SKM-1 treated with dmso at 0.1 percent for 144 hours (cell line): ENCODE measurements at regions not wholly inside any gene's neighbourhood (a gene's known extent, or its start where the extent isn't known, plus 50 kb on each side); places are given as distances from the start of the nearest gene placed in this dataset.

Experiments
- DNase-seq: peaks from one replicate; lab custom pipeline; 2025; ENCODE audit not compliant: unreplicated experiment; lab: John Stamatoyannopoulos, UW

GRCh38 chr16:49026566-49027181, 255.0 kb downstream of the CBLN1 start:
- DNase-seq, result no peak

- DNase-seq, result no peak
These were observed 256.7 kb downstream of the CBLN1 start for GRCh38 chr16:49024896-49025295.

- DNase-seq, result no peak
These were observed 257.6 kb downstream of the CBLN1 start for GRCh38 chr16:49024016-49024415.

GRCh38 chr16:49023050-49023449, 258.6 kb downstream of the CBLN1 start:
- no peak for DNase-seq

- no peak for DNase-seq
These were observed 259.2 kb downstream of the CBLN1 start for GRCh38 chr16:49022351-49022963.

- no peak for DNase-seq
These were observed 260.5 kb downstream of the CBLN1 start for GRCh38 chr16:49021136-49021535.

GRCh38 chr16:49020436-49020835, 261.2 kb downstream of the CBLN1 start:
- no peak for DNase-seq

GRCh38 chr16:49019831-49020230, 261.8 kb downstream of the CBLN1 start:
- no peak for DNase-seq

GRCh38 chr16:49019081-49019633, 262.5 kb downstream of the CBLN1 start:
- DNase-seq, result no peak

- DNase-seq, result no peak
These were observed 263.2 kb downstream of the CBLN1 start for GRCh38 chr16:49018259-49018931.

- no peak for DNase-seq
These were observed 264.1 kb downstream of the CBLN1 start for GRCh38 chr16:49017501-49017900.

GRCh38 chr16:49016461-49016860, 265.2 kb downstream of the CBLN1 start:
- DNase-seq, result no peak

GRCh38 chr16:49015225-49015592, 266.4 kb downstream of the CBLN1 start:
- no peak for DNase-seq

GRCh38 chr16:49014277-49015224, 267.1 kb downstream of the CBLN1 start:
- DNase-seq, result no peak

- no peak for DNase-seq
These were observed 267.9 kb downstream of the CBLN1 start for GRCh38 chr16:49013727-49014080.

- no peak for DNase-seq
These were observed 268.5 kb downstream of the CBLN1 start for GRCh38 chr16:49012961-49013726.

- DNase-seq, result no peak
These were observed 269.7 kb downstream of the CBLN1 start for GRCh38 chr16:49011901-49012300.

GRCh38 chr16:49010879-49011278, 270.8 kb downstream of the CBLN1 start:
- no peak for DNase-seq

- DNase-seq, result no peak
These were observed 271.2 kb downstream of the CBLN1 start for GRCh38 chr16:49010396-49010795.

GRCh38 chr16:49009204-49009603, 272.4 kb downstream of the CBLN1 start:
- DNase-seq, result no peak
